Mesothelial cell of epicardium (in vitro differentiated cells): ENCODE measurements at regions not wholly inside any gene's neighbourhood (a gene's known extent, or its start where the extent isn't known, plus 50 kb on each side); places are given as distances from the start of the nearest gene placed in this dataset.

Experiments
- DNase-seq, 2 experiments: peaks; one replicate each; pipeline ENCODE4 v3.0.0; 2021; ENCODE audit warnings: low spot score in 2 of 2; ENCODE audit not compliant: unreplicated experiment in 2 of 2
- H3K27ac Mint-ChIP-seq: 2 replicates; pipeline ENCODE4 v1.8.0; 2021; ENCODE audit warnings: mixed read lengths
- H3K27me3 Mint-ChIP-seq: 2 replicates; pipeline ENCODE4 v1.8.0; 2021; ENCODE audit warnings: low read depth, mixed read lengths
- H3K36me3 Mint-ChIP-seq: 2 replicates; pipeline ENCODE4 v1.8.0; 2021; ENCODE audit warnings: mixed read lengths
- H3K4me1 Mint-ChIP-seq: 2 replicates; pipeline ENCODE4 v1.8.0; 2021; ENCODE audit warnings: mixed read lengths
- H3K4me3 Mint-ChIP-seq: 2 replicates; pipeline ENCODE4 v1.8.0; 2021; ENCODE audit warnings: mild to moderate bottlenecking, moderate library complexity, mixed read lengths
- H3K9me3 Mint-ChIP-seq: 2 replicates; pipeline ENCODE4 v1.8.0; 2021; ENCODE audit warnings: mixed read lengths
- TF ChIP-seq, protein P1 (sequence below): fragments of 200-600 bp; sonication (generic); IDR thresholded peaks from one replicate; pipeline ENCODE4 v1.5.0; 2021; ENCODE audit warnings: antibody characterized with exemption; ENCODE audit not compliant: unreplicated experiment

DNA sequence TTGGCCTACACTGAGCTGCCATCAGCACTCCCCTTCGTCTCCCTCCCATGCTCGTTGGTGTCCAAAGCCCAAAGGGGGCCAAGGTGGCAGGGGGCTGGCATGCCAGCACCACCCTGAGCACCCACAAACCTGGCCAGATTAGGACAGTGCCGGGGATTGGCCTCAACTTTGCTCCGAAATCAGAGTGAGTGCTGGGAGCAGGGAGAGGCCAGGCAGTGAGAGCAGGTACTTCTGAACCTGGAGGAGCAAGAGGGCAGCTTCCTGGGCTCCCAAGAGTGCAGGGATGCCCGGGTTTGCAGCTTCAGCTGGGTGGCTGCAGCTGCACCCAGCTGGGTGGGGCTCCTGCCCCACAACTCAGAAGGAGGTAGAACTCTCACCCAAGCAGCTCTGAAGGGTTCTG lies 563.0 kb downstream of the SI start:
- Mint-ChIP-seq H3K4me1 (no peaks in the 10 kb centered on the region), H3K27me3 (peaks cover 2% of the 10 kb centered on the region), H3K4me3 (no peak overlapping the region), H3K27ac (no peak overlapping the region), H3K36me3 (peaks cover 2% of the 10 kb centered on the region), H3K9me3 (peaks cover 31% of the 10 kb centered on the region)
- no peak for DNase-seq
- TF ChIP-seq, protein P1, sequence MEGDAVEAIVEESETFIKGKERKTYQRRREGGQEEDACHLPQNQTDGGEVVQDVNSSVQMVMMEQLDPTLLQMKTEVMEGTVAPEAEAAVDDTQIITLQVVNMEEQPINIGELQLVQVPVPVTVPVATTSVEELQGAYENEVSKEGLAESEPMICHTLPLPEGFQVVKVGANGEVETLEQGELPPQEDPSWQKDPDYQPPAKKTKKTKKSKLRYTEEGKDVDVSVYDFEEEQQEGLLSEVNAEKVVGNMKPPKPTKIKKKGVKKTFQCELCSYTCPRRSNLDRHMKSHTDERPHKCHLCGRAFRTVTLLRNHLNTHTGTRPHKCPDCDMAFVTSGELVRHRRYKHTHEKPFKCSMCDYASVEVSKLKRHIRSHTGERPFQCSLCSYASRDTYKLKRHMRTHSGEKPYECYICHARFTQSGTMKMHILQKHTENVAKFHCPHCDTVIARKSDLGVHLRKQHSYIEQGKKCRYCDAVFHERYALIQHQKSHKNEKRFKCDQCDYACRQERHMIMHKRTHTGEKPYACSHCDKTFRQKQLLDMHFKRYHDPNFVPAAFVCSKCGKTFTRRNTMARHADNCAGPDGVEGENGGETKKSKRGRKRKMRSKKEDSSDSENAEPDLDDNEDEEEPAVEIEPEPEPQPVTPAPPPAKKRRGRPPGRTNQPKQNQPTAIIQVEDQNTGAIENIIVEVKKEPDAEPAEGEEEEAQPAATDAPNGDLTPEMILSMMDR: no peak

DNA sequence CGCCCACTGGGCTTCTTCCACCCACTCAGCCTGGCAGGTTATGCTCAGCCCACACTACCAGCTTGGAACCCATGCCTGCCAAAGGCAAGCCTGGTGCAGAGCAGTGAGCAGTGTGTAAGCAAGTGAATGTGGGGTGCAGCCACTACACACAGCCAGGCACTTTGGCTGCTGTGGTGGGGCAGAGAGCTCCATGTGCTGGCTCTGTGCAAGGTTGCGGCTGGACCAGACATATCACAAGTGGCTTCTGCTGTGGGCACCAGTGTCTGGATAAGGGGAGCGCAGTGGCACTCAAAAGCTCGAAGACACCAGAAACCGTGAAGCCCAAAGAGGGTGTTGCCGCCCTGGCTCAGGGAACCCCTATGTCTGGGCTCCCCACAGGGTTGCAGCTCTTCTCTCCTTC lies 563.7 kb downstream of the SI start:
- H3K27me3 Mint-ChIP-seq: peaks cover 2% of the 10 kb centered on the region
- peaks cover 31% of the 10 kb centered on the region for H3K9me3 Mint-ChIP-seq
- no peaks in the 10 kb centered on the region for H3K4me1 Mint-ChIP-seq
- H3K36me3 Mint-ChIP-seq: peaks cover 2% of the 10 kb centered on the region
- no peak overlapping the region for H3K27ac Mint-ChIP-seq
- TF ChIP-seq, protein P1: no peak
- DNase-seq: no peak
- no peak overlapping the region for H3K4me3 Mint-ChIP-seq

DNA sequence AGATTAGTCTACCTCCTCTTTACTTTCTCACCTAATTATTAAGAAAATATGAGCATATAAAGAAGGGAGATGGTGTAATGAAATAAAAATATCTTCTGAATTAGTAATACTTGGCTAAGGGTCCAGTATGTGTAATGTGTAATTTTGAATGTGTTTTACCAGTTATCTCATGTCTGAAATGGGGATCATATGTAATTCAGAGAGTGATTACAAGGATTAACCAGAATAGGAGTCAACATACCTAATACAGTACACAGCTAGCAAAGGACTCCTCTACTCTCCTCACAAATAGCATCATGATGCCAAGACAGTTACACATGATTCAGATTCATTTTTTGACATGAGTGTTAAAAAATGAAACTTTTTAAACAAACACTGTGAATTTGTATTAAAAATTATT lies 570.4 kb downstream of the SI start:
- no peak overlapping the region for H3K4me3 Mint-ChIP-seq

DNA sequence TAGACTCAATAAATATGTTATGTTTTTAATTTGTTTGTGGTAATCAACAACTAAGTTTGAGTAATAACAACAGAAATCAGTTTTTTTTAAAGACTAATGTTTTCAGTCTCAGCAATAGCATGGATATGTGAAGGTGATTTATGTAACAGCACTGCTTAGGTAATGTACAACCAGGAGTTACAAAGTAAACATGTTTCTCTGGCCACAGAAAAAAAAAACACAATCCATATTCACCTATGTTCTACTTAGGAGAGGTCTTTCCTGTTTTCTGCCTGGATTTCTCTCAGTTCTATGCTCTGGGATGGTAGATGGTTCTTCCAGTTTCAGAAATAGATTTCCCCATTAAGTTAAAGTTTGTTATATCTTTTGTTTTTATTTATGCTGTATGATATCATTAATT lies 579.4 kb downstream of the SI start:
- no peak for DNase-seq
- Mint-ChIP-seq H3K36me3 (no peaks in the 10 kb centered on the region), H3K27me3 (no peaks in the 10 kb centered on the region), H3K4me3 (no peak overlapping the region), H3K4me1 (no peaks in the 10 kb centered on the region), H3K9me3 (peaks cover 5% of the 10 kb centered on the region), H3K27ac (no peak overlapping the region)
- TF ChIP-seq, protein P1: no peak

More for the DNA sequence above, 570.4 kb downstream of the SI start:
- no peak for DNase-seq
- H3K4me1 Mint-ChIP-seq: no peaks in the 10 kb centered on the region
- H3K27ac Mint-ChIP-seq: no peak overlapping the region
- peaks cover 6% of the 10 kb centered on the region for H3K9me3 Mint-ChIP-seq
- no peaks in the 10 kb centered on the region for H3K36me3 Mint-ChIP-seq
- H3K27me3 Mint-ChIP-seq: no peaks in the 10 kb centered on the region
- TF ChIP-seq, protein P1: no peak

DNA sequence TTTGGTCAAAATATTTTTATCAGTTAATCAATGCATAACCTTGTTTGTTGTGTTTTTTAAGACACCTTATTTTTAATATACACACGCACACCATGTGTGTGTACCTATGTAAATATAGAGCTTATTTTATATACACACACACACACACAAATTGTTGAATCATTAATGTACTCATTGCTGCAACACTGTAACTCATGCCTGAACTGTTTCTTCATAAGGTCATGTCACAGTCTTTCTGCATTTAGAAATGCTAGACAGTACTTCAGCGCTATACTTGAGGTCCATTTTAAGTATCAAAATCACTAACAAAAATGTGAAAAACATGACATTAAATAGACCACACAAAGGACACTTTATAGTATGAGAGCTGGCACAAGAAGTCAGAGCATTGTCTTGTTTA lies 589.4 kb downstream of the SI start:
- H3K36me3 Mint-ChIP-seq: no peaks in the 10 kb centered on the region
- no peaks in the 10 kb centered on the region for H3K4me1 Mint-ChIP-seq
- H3K9me3 Mint-ChIP-seq: no peaks in the 10 kb centered on the region

More for the DNA sequence above, 589.4 kb downstream of the SI start:
- Mint-ChIP-seq H3K4me3 (no peak overlapping the region), H3K27ac (no peak overlapping the region), H3K27me3 (no peaks in the 10 kb centered on the region)
- DNase-seq: no peak
- TF ChIP-seq, protein P1: no peak
